Fibroblast of the conjunctiva (primary cell): ENCODE measurements at regions not wholly inside any gene's neighbourhood (a gene's known extent, or its start where the extent isn't known, plus 50 kb on each side); places are given as distances from the start of the nearest gene placed in this dataset.

ENCODE experiments used
- DNase-seq: peaks from one replicate; pipeline ENCODE4 v3.0.0-alpha.2; 2010; ENCODE audit warnings: low read depth

GRCh38 chr18:43648002-43648401 lies 370.7 kb upstream of the SYT4 start:
- no peak for DNase-seq

- DNase-seq: no peak
These were observed 372.5 kb upstream of the SYT4 start for GRCh38 chr18:43649649-43650357.

GRCh38 chr18:43650426-43650825 lies 373.1 kb upstream of the SYT4 start:
- DNase-seq: no peak

- DNase-seq: no peak
These were observed 373.8 kb upstream of the SYT4 start for GRCh38 chr18:43651057-43651456.

- DNase-seq: no peak
These were observed 379.3 kb upstream of the SYT4 start for GRCh38 chr18:43656547-43656946.

- peak; percentile 77 for DNase-seq
These were observed 384.3 kb upstream of the SYT4 start for GRCh38 chr18:43661570-43661969.

- DNase-seq: peak; percentile 92
These were observed 385.4 kb upstream of the SYT4 start for GRCh38 chr18:43662657-43663056.

GRCh38 chr18:43663159-43663558 lies 385.9 kb upstream of the SYT4 start:
- no peak for DNase-seq

- no peak for DNase-seq
These were observed 387.3 kb upstream of the SYT4 start for GRCh38 chr18:43664487-43665008.

- peak; percentile 86 for DNase-seq
These were observed 388.0 kb upstream of the SYT4 start for GRCh38 chr18:43665105-43665788.

- no peak for DNase-seq
These were observed 391.6 kb upstream of the SYT4 start for GRCh38 chr18:43668866-43669265.

GRCh38 chr18:43671431-43671830 lies 394.1 kb upstream of the SYT4 start:
- DNase-seq: no peak

- peak; percentile 63 for DNase-seq
These were observed 402.8 kb upstream of the SYT4 start for GRCh38 chr18:43680096-43680495.

- no peak for DNase-seq
These were observed 404.4 kb upstream of the SYT4 start for GRCh38 chr18:43681661-43682060.

GRCh38 chr18:43682196-43682595 lies 404.9 kb upstream of the SYT4 start:
- no peak for DNase-seq

GRCh38 chr18:43686709-43687108 lies 409.4 kb upstream of the SYT4 start:
- no peak for DNase-seq

GRCh38 chr18:43692099-43692690 lies 414.9 kb upstream of the SYT4 start:
- peak; percentile 30 for DNase-seq

GRCh38 chr18:43702399-43702798 lies 425.1 kb upstream of the SYT4 start:
- DNase-seq: no peak

- DNase-seq: no peak
These were observed 425.8 kb upstream of the SYT4 start for GRCh38 chr18:43703050-43703449.

GRCh38 chr18:43705850-43706249 lies 428.6 kb upstream of the SYT4 start:
- DNase-seq: no peak

GRCh38 chr18:43710135-43710534 lies 432.8 kb upstream of the SYT4 start:
- DNase-seq: no peak

- no peak for DNase-seq
These were observed 437.2 kb upstream of the SYT4 start for GRCh38 chr18:43714343-43715010.
